Caco-2 (cell line): ENCODE measurements at regions not wholly inside any gene's neighbourhood (a gene's known extent, or its start where the extent isn't known, plus 50 kb on each side); places are given as distances from the start of the nearest gene placed in this dataset.

Experiments
- BruUV-seq: library from RNA; stranded (reverse); fragments of 400-500 nt; replicated peaks from 2 replicates; lab custom pipeline; 2021; lab: Mats Ljungman, UMichigan
- CTCF ChIA-PET: fragments of 300-600 bp; sonication (Branson Sonifier 250); formaldehyde crosslinking; loops from one replicate; lab custom pipeline; 2022; ENCODE audit warnings: antibody characterized with exemption; lab: Charles Lee
- POLR2A ChIA-PET: fragments of 300-600 bp; sonication (Branson Sonifier 250); formaldehyde crosslinking; loops from one replicate; lab custom pipeline; 2022; ENCODE audit warnings: antibody characterized with exemption; lab: Charles Lee
- DNase-seq, 2 experiments: peaks; one replicate each; pipeline versions ENCODE4 v3.0.0 to v3.0.0-alpha.2; 2020 to 2022
- H3K27me3 ChIP-seq: replicated peaks from 2 replicates; pipeline ENCODE4 v1.6.0; 2011; ENCODE audit warnings: low read length; ENCODE audit not compliant: control insufficient read depth, insufficient read depth
- H3K36me3 ChIP-seq: 2 replicates; pipeline ENCODE4 v1.5.1; 2011; ENCODE audit warnings: low read length; ENCODE audit not compliant: control insufficient read depth, insufficient read depth
- H3K4me1 ChIP-seq: fragments of 250-450 bp; sonication (Bioruptor Pico); 2 replicates; pipeline ENCODE4 v1.5.1; 2020; ENCODE audit warnings: mild to moderate bottlenecking
- H3K4me3 ChIP-seq: 2 replicates; pipeline ENCODE4 v1.5.1; 2011; ENCODE audit warnings: low read depth, mild to moderate bottlenecking, control low read depth, low read length
- H3K9me3 ChIP-seq: fragments of 250-450 bp; sonication (Bioruptor Pico); 2 replicates; pipeline ENCODE4 v1.5.1; 2020; ENCODE audit warnings: mild to moderate bottlenecking, moderate library complexity
- H3K27ac Mint-ChIP-seq: one replicate; pipeline ENCODE4 v1.8.0; 2022; ENCODE audit warnings: mixed read lengths; ENCODE audit not compliant: unreplicated experiment
- H3K27me3 Mint-ChIP-seq: one replicate; pipeline ENCODE4 v1.8.0; 2022; ENCODE audit warnings: mixed read lengths; ENCODE audit not compliant: insufficient read depth, unreplicated experiment
- H3K36me3 Mint-ChIP-seq: one replicate; pipeline ENCODE4 v1.8.0; 2022; ENCODE audit warnings: mild to moderate bottlenecking, mixed read lengths; ENCODE audit not compliant: insufficient read depth, unreplicated experiment
- H3K4me1 Mint-ChIP-seq: one replicate; pipeline ENCODE4 v1.8.0; 2022; ENCODE audit warnings: low read depth, mixed read lengths; ENCODE audit not compliant: unreplicated experiment
- H3K4me3 Mint-ChIP-seq: one replicate; pipeline ENCODE4 v1.8.0; 2022; ENCODE audit warnings: mild to moderate bottlenecking, moderate library complexity, mixed read lengths; ENCODE audit not compliant: unreplicated experiment
- H3K9me3 Mint-ChIP-seq: one replicate; pipeline ENCODE4 v1.8.0; 2022; ENCODE audit warnings: mixed read lengths; ENCODE audit not compliant: unreplicated experiment
- intact Hi-C: fragments of 100-400 bp; cut with micrococcal nuclease; formaldehyde crosslinking; loops from one replicate; pipeline ENCODE4 v1.10.0; 2022; ENCODE audit not compliant: unreplicated experiment
- TF ChIP-seq, protein P1 (sequence below), 2 experiments: fragments of 200-600 bp in 1 of 2; IDR thresholded peaks; 1 replicate in 1 of 2; 2 replicates in 1 of 2; pipeline versions ENCODE4 v1.5.1 to v1.8.0; 2011 to 2022; ENCODE audit warnings: antibody characterized with exemption in 1 of 2, control low read depth in 1 of 2, inconsistent platforms in 1 of 2, low read depth in 1 of 2, low read length in 1 of 2, mild to moderate bottlenecking in 1 of 2, moderate library complexity in 1 of 2; ENCODE audit not compliant: insufficient read depth in 1 of 2, severe bottlenecking in 1 of 2, unreplicated experiment in 1 of 2

DNA sequence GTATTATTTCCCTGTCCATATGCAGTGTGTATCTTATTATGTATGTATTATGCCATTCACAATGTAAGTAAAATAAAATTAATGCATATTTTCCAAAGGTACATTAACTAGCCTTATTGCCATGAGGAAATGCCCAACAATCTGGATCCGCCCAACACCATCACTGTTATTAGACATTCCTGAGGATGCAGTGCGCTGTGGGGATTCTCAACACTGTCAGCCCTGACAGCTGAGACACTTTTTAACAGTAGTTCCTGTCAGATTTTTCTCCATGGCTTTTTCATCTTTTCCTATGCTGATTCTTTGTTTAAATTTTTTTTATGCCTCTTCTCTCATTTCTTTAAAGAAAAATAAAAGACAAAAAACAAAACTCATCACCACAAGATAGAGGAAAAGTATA, 1632.9 kb upstream of the PABPC4L start:
- CTCF ChIA-PET, result no interaction called here

DNA sequence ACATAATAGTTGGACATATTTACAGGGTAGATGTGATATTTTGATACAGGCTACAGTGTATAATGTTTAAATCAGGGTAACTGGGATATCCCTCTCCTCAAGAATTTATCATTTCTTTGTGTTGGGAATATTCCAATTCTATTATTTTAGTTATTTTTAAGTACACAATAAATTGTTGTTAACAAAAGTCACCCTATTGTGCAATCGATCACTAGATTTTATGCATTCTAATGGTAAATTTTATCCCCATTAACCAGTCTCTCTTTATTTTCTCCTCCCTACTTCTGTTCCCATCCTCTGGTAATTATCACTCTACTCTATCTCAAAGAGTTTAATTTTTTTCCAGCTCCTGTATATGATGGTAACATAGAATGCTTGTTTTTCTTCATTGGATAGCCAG, 1631.9 kb upstream of the PABPC4L start:
- no peaks in the 10 kb centered on the region for H3K4me1 Mint-ChIP-seq
- Histone ChIP-seq H3K9me3 (no peaks in the 10 kb centered on the region), H3K4me1 (no peaks in the 10 kb centered on the region), H3K36me3 (no peaks in the 10 kb centered on the region), H3K27me3 (no peaks in the 10 kb centered on the region), H3K4me3 (no peak overlapping the region)
- TF ChIP-seq, protein P1, sequence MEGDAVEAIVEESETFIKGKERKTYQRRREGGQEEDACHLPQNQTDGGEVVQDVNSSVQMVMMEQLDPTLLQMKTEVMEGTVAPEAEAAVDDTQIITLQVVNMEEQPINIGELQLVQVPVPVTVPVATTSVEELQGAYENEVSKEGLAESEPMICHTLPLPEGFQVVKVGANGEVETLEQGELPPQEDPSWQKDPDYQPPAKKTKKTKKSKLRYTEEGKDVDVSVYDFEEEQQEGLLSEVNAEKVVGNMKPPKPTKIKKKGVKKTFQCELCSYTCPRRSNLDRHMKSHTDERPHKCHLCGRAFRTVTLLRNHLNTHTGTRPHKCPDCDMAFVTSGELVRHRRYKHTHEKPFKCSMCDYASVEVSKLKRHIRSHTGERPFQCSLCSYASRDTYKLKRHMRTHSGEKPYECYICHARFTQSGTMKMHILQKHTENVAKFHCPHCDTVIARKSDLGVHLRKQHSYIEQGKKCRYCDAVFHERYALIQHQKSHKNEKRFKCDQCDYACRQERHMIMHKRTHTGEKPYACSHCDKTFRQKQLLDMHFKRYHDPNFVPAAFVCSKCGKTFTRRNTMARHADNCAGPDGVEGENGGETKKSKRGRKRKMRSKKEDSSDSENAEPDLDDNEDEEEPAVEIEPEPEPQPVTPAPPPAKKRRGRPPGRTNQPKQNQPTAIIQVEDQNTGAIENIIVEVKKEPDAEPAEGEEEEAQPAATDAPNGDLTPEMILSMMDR (IDR thresholded peaks at IDR 0.05; ENCODE audit: insufficient read depth in 1 of 2, low read depth in 1 of 2, low read length in 1 of 2, severe bottlenecking in 1 of 2, unreplicated experiment in 1 of 2), result no peak
- H3K9me3 Mint-ChIP-seq, result no peaks in the 10 kb centered on the region
- intact Hi-C loops, result no loop called here
- no peaks in the 10 kb centered on the region for H3K36me3 Mint-ChIP-seq
- POLR2A ChIA-PET, result no interaction called here
- H3K27ac Mint-ChIP-seq, result no peak overlapping the region
- DNase-seq, result no peak
- CTCF ChIA-PET, result no interaction called here
- no TSS peak for BruUV-seq
- no peak overlapping the region for H3K4me3 Mint-ChIP-seq
- H3K27me3 Mint-ChIP-seq, result peaks cover 3% of the 10 kb centered on the region

More for the DNA sequence above, 1632.9 kb upstream of the PABPC4L start:
- Mint-ChIP-seq H3K4me3 (no peak overlapping the region), H3K36me3 (no peaks in the 10 kb centered on the region), H3K27me3 (peaks cover 3% of the 10 kb centered on the region), H3K4me1 (no peaks in the 10 kb centered on the region), H3K9me3 (no peaks in the 10 kb centered on the region), H3K27ac (no peak overlapping the region)
- DNase-seq, result no peak
- H3K4me3 ChIP-seq, result no peak overlapping the region
- no TSS peak for BruUV-seq
- POLR2A ChIA-PET, result no interaction called here
- no peaks in the 10 kb centered on the region for H3K27me3 ChIP-seq
- no peaks in the 10 kb centered on the region for H3K4me1 ChIP-seq
- no peaks in the 10 kb centered on the region for H3K9me3 ChIP-seq
- no peaks in the 10 kb centered on the region for H3K36me3 ChIP-seq
- TF ChIP-seq, protein P1 (IDR thresholded peaks at IDR 0.05; ENCODE audit: insufficient read depth in 1 of 2, low read depth in 1 of 2, low read length in 1 of 2, severe bottlenecking in 1 of 2, unreplicated experiment in 1 of 2), result no peak
- intact Hi-C loops, result no loop called here

DNA sequence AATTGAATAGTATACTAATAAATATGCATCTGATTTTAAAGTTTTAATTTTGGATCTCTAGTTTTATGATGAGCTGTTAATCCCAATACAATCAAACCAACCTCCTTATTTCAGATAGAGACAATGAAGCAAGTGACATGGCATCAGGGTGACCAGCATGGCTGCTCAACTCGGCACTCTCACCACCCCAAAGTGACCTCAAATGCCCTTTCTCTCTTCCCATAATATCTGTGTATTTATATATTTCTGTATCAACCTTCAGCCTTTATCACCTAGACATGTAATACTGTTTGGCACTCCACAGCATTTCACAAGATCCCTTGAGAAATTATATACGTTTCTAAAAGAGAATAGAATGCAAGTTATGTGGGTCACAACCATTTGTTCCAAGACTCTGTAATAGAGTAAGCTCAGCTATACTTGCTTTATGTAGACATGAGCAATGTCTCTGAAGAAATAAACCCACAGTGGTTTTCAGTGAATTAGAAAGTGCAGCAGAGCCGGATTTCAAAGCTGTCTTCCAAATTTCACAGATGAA, 1623.2 kb upstream of the PABPC4L start:
- H3K9me3 Mint-ChIP-seq, result no peaks in the 10 kb centered on the region
- TF ChIP-seq, protein P1 (IDR thresholded peaks at IDR 0.05; ENCODE audit: insufficient read depth in 1 of 2, low read depth in 1 of 2, low read length in 1 of 2, severe bottlenecking in 1 of 2, unreplicated experiment in 1 of 2), result no peak
- DNase-seq, result no peak
- no peak overlapping the region for H3K4me3 Mint-ChIP-seq
- POLR2A ChIA-PET, result no interaction called here
- no peak overlapping the region for H3K27ac Mint-ChIP-seq
- CTCF ChIA-PET, result no interaction called here
- no TSS peak for BruUV-seq
- Histone ChIP-seq H3K27me3 (no peaks in the 10 kb centered on the region), H3K4me1 (no peaks in the 10 kb centered on the region), H3K36me3 (no peaks in the 10 kb centered on the region), H3K4me3 (no peak overlapping the region), H3K9me3 (no peaks in the 10 kb centered on the region)
- H3K27me3 Mint-ChIP-seq, result no peaks in the 10 kb centered on the region
- H3K4me1 Mint-ChIP-seq, result no peaks in the 10 kb centered on the region
- no peaks in the 10 kb centered on the region for H3K36me3 Mint-ChIP-seq
- intact Hi-C loops, result no loop called here
